HG02588 (cell line): ENCODE measurements at regions not wholly inside any gene's neighbourhood (a gene's known extent, or its start where the extent isn't known, plus 50 kb on each side); places are given as distances from the start of the nearest gene placed in this dataset.
"Not testable (repeated sequence)": the region's sequence is repeated elsewhere in the genome, so short reads cannot be mapped to it uniquely, and the experiment has no call there.

Source experiments
- ATAC-seq: cut with Tn5 transposase; IDR thresholded peaks from one replicate; pipeline ENCODE4 v1.9.1; 2021; ENCODE audit warnings: mild to moderate bottlenecking, moderate library complexity; ENCODE audit not compliant: unreplicated experiment

- no peak for ATAC-seq
Measured at GRCh38 chr17:63286254-63286653, 159.9 kb downstream of the CYB561 start.

GRCh38 chr17:63287006-63287405 is 159.1 kb downstream of the CYB561 start:
- not testable (repeated sequence) for ATAC-seq

DNA sequence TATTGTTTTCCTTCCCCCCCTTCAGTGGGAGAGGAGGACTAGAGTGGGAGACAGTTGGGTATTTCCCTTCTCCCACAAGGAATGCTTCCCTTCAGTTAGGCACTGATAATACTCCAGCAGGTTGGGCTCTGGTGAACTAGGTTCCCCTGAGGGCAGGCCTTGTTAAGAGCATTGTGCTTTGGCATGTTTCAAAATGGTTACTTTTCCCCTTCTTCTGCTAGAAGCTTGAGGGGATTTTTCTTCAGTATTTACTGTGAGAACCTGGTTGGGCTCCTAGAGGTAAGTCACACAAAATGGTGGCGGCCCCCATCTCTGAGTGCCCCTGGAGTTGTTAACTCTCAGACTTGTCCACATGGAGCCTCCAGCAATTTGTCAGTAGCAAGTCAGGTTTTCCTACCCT is 156.2 kb downstream of the CYB561 start:
- no peak for ATAC-seq

GRCh38 chr17:63290351-63290750 is 155.8 kb downstream of the CYB561 start:
- no peak for ATAC-seq

- no peak for ATAC-seq
Measured at GRCh38 chr17:63290784-63291183, 155.3 kb downstream of the CYB561 start.

- ATAC-seq = no peak
Measured at GRCh38 chr17:63291258-63291657, 154.8 kb downstream of the CYB561 start.

DNA sequence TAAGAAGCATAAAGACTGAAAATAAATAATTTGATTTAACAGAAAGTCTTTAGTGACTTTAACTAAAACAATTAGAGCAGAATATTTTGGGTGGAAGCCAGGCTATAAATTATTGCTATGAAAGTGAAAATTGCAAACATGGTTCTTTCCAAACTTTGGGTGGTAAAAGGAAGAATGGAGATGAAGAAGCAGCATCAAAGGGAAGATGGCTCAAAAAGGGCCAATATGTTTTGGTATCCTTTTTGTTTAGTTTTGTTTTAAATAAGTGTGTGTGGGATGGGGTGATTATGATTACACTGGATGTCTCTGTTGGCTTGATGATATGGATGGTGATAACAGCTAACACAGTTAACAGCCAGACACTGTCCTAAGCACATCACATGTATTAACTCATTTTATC is 153.7 kb downstream of the CYB561 start:
- ATAC-seq = no peak

DNA sequence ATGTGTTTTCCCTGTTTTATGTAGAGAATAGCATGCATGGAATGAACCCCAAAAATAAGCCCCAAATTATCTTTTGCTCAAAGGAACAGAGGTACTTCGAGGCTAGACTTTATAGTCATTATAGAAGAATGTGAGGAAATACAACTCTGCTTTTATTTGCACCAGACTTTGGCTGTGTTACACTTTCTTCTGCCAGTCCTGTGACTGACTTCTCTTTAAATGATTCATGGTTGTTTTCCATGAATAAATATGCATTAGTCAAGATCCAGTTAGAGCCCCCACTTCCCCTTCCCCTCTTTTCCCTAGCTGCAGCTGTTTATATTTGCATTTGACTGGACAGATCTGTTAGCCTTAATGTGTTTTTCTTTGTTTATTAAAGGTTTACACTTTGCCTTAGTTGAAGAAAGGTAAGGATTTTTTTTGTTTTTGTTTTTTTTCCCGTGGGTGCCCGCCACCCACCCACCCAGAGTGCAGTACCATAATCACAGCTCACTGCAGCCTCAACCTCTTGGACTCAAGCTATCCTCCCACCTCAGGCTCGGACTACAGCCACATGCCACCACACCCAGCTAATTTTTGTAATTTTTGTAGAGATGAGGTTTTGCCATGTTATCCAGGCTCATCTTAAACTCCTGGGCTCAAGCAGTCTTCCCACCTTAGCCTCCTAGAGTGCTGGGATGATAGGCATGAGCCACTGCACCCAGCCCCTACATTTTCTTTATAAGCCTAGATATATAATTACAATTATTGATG is 152.6 kb downstream of the CYB561 start:
- ATAC-seq = no peak

- no peak for ATAC-seq
Measured at GRCh38 chr17:63294776-63295175, 151.3 kb downstream of the CYB561 start.

DNA sequence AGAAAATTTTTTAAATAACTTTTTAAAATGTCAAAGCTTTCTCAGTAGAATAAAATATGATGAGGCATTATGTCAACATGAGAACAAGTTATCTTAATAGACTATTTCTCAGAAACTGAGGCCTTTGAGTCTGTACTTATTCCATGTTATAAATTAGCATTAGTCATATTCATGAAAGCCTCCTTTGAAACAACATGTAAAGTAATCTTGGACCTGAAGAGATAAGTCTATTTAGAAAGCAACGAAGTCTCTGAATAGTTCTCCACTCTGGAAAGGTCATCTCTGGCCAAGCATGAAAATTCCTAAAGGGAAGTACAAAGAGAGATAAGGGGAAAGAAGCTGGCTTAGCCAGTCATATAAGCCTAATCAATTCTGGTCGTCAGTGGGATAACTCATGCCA is 150.8 kb downstream of the CYB561 start:
- ATAC-seq = no peak

- no peak for ATAC-seq
Measured at GRCh38 chr17:63295839-63296590, 150.1 kb downstream of the CYB561 start.

DNA sequence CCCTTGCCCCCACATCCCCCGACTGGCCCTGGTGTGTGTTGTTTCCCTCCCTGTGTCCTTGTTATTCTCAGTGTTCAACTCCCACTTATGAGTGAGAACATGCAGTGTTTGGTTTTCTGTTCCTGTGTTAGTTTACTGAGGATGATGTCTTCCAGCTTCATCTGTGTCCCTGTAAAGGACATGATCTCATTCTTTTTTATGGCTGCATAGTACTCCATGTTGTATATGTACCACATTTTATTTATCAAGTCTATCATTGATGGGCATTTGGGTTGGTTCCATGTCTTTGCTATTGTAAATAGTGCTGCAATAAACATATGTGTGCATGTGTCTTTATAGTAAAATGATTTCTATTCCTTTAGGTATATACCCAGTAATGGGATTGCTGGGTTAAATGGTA is 147.2 kb downstream of the CYB561 start:
- not testable (repeated sequence) for ATAC-seq

- ATAC-seq = no peak
Measured at GRCh38 chr17:63304704-63305261, 141.3 kb downstream of the CYB561 start.

GRCh38 chr17:63305857-63306256 is 140.2 kb downstream of the CYB561 start:
- no peak for ATAC-seq

DNA sequence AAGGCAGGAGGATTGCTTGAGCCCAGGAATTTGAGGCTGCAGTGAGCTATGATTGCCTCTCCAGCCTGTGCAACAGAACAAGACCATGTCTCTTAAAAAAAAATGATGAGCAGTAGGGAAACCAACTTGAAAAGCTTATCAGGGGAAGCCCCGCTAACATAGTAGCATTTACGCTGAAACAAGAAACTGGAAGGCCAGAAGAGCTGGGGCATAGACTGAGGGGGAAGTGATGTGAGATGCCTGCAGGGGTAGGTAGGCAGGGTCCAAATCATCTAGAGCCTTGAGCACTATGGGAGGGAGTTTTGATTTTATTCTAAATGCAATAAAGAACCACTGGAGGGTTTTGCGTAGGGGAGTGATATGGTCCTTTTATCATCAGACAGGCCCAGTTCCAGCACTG is 139.3 kb downstream of the CYB561 start:
- no peak for ATAC-seq

- ATAC-seq = no peak
Measured at GRCh38 chr17:63308272-63308671, 137.8 kb downstream of the CYB561 start.

GRCh38 chr17:63309021-63309420 is 137.1 kb downstream of the CYB561 start:
- ATAC-seq = no peak

- no peak for ATAC-seq
Measured at GRCh38 chr17:63311416-63311937, 134.6 kb downstream of the CYB561 start.

- ATAC-seq = no peak
Measured at GRCh38 chr17:63314761-63315160, 131.3 kb downstream of the CYB561 start.

GRCh38 chr17:63316100-63316499 is 130.0 kb downstream of the CYB561 start:
- ATAC-seq = no peak

GRCh38 chr17:63317166-63317840 is 128.8 kb downstream of the CYB561 start:
- ATAC-seq = no peak
